D721Med (cell line): ENCODE measurements at regions not wholly inside any gene's neighbourhood (a gene's known extent, or its start where the extent isn't known, plus 50 kb on each side); places are given as distances from the start of the nearest gene placed in this dataset.
A peak's percentile ranks its signal among the peaks of the same experiment; 100 is the strongest.

Experiments used
- DNase-seq: peaks from one replicate; pipeline ENCODE4 v3.0.0; 2011; ENCODE audit warnings: low spot score; ENCODE audit not compliant: insufficient read length
- FAIRE-seq: peaks from 2 replicates; lab custom pipeline; 2011; peaks lifted over from hg19 to GRCh38; lab: Jason Lieb, UNC
- CTCF ChIP-seq: IDR thresholded peaks from 2 replicates; pipeline ENCODE4 v1.5.1; 2012; ENCODE audit warnings: mild to moderate bottlenecking, control low read depth; ENCODE audit not compliant: insufficient read depth; ENCODE audit errors: missing control alignments

- DNase-seq, result no peak
- no peak for TF ChIP-seq CTCF
- FAIRE-seq, result peak; percentile 32
Measured at GRCh38 chr1:84090447-84091245, 53.4 kb upstream of the PRKACB start.

DNA sequence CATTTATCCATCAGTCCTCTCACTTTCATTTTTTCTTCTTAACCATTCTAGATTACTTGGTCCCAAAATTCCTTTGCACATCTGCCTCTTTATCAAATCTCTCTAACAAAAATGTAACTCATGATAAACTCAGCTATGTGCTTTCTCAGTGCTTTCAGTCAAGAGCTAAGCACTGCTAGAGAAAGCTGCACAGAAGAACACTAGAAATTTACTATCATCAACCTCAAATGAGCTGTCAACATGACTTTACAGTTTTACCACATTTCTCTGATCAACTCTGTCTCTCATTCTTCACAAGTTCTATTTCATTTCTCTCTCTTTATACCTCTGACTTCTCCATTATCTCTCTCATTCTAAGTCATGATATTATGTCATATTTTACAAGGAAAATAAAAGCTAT, 54.2 kb upstream of the PRKACB start:
- DNase-seq (no peak), FAIRE-seq (no peak)
- TF ChIP-seq CTCF, result no peak

- DNase-seq (no peak), FAIRE-seq (peak; percentile 16)
- TF ChIP-seq CTCF, result no peak
Measured at GRCh38 chr1:84089465-84089864, 54.6 kb upstream of the PRKACB start.

GRCh38 chr1:84086616-84087015, 57.5 kb upstream of the PRKACB start:
- no peak for TF ChIP-seq CTCF
- FAIRE-seq (no peak), DNase-seq (no peak)

DNA sequence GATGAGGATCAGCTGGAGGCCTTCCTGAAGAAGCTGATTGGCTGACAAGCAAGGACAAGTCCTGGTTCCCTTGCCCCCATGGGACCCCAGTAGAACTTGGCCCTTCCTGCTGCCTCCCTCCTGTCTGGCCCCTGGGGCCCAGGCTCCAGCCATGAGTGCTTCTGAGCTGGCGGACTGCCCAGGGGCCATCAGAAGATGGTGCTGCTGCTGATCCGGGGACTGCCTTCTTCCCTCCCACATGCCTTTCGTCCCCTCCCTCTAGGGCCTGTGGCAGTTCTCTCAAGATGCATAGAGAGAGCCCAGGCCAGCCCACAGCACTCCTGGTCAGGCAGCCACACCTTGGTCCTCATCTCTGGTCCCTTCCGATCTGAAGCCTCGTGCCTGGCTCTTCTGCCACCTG, 57.9 kb upstream of the PRKACB start:
- TF ChIP-seq CTCF, result no peak
- FAIRE-seq, result no peak
- DNase-seq, result no peak

GRCh38 chr1:84083307-84083706, 60.8 kb upstream of the PRKACB start:
- no peak for DNase-seq
- TF ChIP-seq CTCF, result no peak
- peak; percentile 97 for FAIRE-seq

- no peak for DNase-seq
- no peak for TF ChIP-seq CTCF
- FAIRE-seq, result no peak
Measured at GRCh38 chr1:84078842-84079202, 65.2 kb upstream of the PRKACB start.
